Sigmoid colon (tissue), 6 donors: ENCODE measurements at regions not wholly inside any gene's neighbourhood (a gene's known extent, or its start where the extent isn't known, plus 50 kb on each side); places are given as distances from the start of the nearest gene placed in this dataset.
A peak's percentile ranks its signal among the peaks of the same experiment; 100 is the strongest.
"Not testable (repeated sequence)": the region's sequence is repeated elsewhere in the genome, so short reads cannot be mapped to it uniquely, and the experiment has no call there.

Source experiments
- DNase-seq: peaks from one replicate; pipeline ENCODE4 v3.0.0-alpha.2; 2019
- H3K27ac ChIP-seq, 4 donors: fragments of 200-600 bp; sonication (generic); one replicate each; pipeline ENCODE4 v1.5.1; 2016 to 2019; ENCODE audit warnings: mild to moderate bottlenecking in 1 of 4
- H3K27me3 ChIP-seq, 3 donors: fragments of 200-600 bp; sonication (generic); one replicate each; pipeline ENCODE4 v1.5.1; 2019; ENCODE audit warnings: mild to moderate bottlenecking in 1 of 3
- H3K36me3 ChIP-seq, 4 donors: fragments of 200-600 bp; sonication (generic); one replicate each; pipeline ENCODE4 v1.5.1; 2016 to 2019
- H3K4me1 ChIP-seq, 4 donors: fragments of 200-600 bp; sonication (generic); one replicate each; pipeline ENCODE4 v1.5.1; 2017 to 2019
- H3K4me3 ChIP-seq, 4 donors: fragments of 200-600 bp; sonication (generic); one replicate each; pipeline ENCODE4 v1.5.1; 2017 to 2019; ENCODE audit warnings: mild to moderate bottlenecking in 2 of 4, moderate library complexity in 1 of 4
- H3K9me3 ChIP-seq, 4 donors: fragments of 200-600 bp in 3 of 4; sonication (generic) in 3 of 4; one replicate each; pipeline versions ENCODE4 v1.5.1 to v1.6.1; 2013 to 2019
- POLR2A ChIP-seq, 2 donors: fragments of 450-650 bp; IDR thresholded peaks; one replicate each; pipeline ENCODE4 v1.6.1; 2016; ENCODE audit warnings: antibody characterized with exemption in 2 of 2, mild to moderate bottlenecking in 2 of 2, moderate library complexity in 2 of 2
- POLR2AphosphoS5 ChIP-seq, 4 donors: sonication (generic); formaldehyde crosslinking; IDR thresholded peaks; one replicate each; pipeline ENCODE4 v1.6.1; 2017; ENCODE audit warnings: antibody characterized with exemption in 4 of 4
- WGBS, 2 donors: extraction: QIAGEN DNeasy Blood & Tissue Kit; methylation state at CpG; one replicate each; pipeline ENCODE4 v1.1.7; 2013; 5-methylcytosine and 5-hydroxymethylcytosine counted together
- intact Hi-C: fragments of 100-400 bp; cut with DNase I; formaldehyde crosslinking; loops from one replicate; pipeline ENCODE4 v1.15.1; 2023
- donor health status: healthy with polysubstance abuse.
- donor health status: healthy.

DNA sequence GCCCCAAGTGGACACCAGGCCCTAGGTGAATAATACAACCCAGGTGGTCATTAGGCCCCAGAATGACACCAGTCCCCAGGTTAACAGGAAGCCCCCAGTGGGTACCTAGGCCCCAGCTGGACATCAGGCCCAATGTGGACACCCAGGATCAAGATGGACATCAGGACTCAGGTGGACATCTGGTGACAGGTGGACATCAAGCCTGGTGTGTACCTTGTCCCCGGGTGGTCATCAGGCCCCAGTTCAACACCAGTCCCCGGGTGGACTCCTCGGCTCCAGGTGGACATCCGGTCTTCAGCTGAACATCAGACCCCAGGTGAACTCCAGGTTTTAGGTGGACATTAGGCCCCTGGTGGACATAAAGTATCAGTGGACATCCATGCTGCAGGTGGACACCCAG lies 524.6 kb downstream of the FOXD4L4 start:
- H3K27me3 ChIP-seq, H3K4me1 ChIP-seq, H3K36me3 ChIP-seq, DNase-seq, H3K27ac ChIP-seq, H3K4me3 ChIP-seq, H3K9me3 ChIP-seq, intact Hi-C loops: not testable (repeated sequence)
- 97% methylated on average over 4 of the region's 4 CpGs; no CpG with 5 or more reads in 1 of the 2 donors for WGBS, 2 donors

DNA sequence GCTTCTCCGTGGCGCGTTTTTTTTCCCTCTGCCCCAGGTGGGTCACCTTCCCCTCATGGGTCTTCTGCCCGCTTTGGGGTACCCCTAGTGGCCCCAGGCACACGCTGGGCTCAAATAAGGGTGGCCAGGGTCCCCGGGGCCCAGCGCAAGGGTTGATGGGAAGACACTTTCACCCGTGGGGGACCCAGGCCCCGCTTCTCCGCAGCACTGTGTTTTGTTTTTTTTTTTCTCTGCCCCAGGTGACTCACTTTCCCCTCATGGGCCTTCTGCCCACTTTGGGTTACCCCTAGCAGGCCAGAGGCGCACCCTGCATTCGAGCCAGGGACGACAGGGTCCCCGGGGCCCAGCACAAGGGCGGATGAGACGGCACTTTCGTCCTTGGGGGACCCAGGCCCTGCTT lies 526.7 kb downstream of the FOXD4L4 start:
- 94 to 96% methylated on average over 17 of the region's 17 CpGs for WGBS, 2 donors
- H3K9me3 ChIP-seq, H3K27ac ChIP-seq, H3K27me3 ChIP-seq, intact Hi-C loops, DNase-seq, H3K4me1 ChIP-seq, H3K36me3 ChIP-seq, H3K4me3 ChIP-seq: not testable (repeated sequence)

DNA sequence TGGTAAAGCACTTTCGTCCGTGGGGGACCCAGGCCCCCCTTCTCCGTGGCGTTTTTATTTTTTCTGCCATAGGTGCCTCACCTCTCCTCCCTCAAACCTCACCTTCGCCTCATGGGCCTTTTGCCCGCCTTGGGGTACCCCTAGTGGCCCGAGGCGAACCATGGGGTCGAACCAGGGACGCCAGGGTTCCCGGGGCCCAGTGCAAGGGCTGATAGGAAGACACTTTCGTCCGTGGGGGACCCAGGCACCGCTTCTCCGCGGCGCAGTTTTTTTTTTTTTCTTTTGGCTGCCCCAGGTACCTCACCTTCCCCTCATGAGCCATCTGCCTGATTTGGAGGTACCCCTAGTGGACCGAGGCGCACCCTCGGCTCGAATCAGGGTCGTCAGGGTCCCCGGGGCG lies 527.8 kb downstream of the FOXD4L4 start:
- intact Hi-C loops, DNase-seq, H3K4me3 ChIP-seq, H3K9me3 ChIP-seq, H3K36me3 ChIP-seq, H3K27ac ChIP-seq, H3K4me1 ChIP-seq, H3K27me3 ChIP-seq: not testable (repeated sequence)
- 88 to 89% methylated on average over 15 to 20 of the region's 24 CpGs for WGBS, 2 donors

DNA sequence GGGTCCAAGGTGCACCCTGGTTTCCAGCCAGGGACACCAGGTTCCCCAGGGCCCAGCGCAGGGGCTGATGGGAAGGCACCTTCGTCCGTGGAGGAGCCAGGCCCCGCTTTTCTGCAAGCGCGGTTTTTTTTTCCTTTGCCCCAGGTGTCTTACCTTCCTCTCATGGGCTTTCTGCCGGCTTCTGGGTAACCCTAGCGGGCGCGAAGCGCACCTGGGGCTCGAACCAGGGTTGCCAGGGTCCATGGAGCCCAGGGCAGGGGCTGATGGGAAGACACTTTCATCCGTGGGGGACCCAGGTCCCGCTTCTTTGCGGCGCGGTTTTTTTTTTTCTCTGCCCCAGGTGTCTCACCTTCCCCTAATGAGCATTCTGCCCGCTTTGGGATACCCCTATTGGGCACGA lies 529.3 kb downstream of the FOXD4L4 start:
- H3K4me1 ChIP-seq, H3K9me3 ChIP-seq, H3K36me3 ChIP-seq, intact Hi-C loops, H3K27me3 ChIP-seq, DNase-seq, H3K4me3 ChIP-seq, H3K27ac ChIP-seq: not testable (repeated sequence)
- WGBS, 2 donors: 8 to 26% methylated on average over 15 to 17 of the region's 19 CpGs

DNA sequence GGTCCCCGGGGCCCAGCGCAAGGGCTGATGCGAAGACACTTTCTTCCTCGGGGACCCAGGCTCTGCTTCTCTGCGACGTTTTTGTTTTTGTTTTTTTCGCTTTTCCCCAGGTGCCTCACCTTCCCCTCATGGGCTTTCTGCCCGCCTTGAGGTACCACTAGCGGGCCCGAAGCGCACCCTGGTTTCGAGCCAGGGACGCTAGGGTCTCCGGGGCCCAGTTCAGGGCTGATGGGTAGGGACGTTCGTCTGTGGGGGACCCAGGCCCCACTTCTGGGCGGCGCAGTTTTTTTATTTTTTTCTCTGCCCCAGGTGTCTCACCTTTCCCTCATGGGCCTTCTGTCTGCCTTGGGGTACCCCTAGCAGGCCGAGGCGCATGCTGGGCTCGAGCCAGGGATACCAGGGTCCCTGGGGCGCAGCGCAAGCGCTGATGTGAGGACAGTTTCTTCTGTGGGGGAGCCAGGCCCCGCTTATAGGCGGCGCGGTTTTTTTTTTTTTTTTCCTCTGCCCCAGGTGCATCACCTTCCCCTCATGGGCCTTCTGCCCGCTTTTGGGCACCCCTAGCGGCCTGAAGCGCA lies 530.0 kb downstream of the FOXD4L4 start:
- intact Hi-C loops, H3K9me3 ChIP-seq, DNase-seq, H3K36me3 ChIP-seq, H3K4me1 ChIP-seq, H3K4me3 ChIP-seq, H3K27ac ChIP-seq, H3K27me3 ChIP-seq: not testable (repeated sequence)
- 34 to 40% methylated on average over 13 to 20 of the region's 31 CpGs for WGBS, 2 donors

DNA sequence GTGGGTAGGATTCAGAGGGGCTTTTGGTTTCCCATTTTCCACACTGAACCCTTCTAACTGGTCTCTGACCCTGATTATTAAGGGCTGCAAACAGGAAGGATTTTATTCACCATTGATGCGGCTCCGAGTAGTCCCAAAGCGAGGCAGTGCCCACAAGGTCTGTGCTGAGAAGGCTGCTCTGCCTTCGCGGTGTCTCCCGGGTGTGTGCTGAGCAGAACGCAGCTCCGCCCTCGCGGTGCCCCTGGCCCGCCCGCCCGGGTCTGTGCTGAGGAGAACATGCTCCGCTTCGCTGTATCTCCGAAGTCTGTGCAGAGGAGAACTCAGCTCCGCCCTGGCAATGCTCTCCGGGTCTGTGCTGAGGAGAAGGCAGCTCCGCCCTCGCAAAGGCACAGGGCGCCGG lies 530.7 kb downstream of the FOXD4L4 start:
- WGBS, 2 donors: 21 to 42% methylated on average over 13 of the region's 22 CpGs
- H3K27ac ChIP-seq: peak overlapping the region in 2 of 4 donors; percentile 26 to 55
- H3K4me1 ChIP-seq, H3K27me3 ChIP-seq, H3K36me3 ChIP-seq, intact Hi-C loops, DNase-seq, H3K9me3 ChIP-seq: not testable (repeated sequence)
- peak overlapping the region in 1 of 4 donors; percentile 28 for H3K4me3 ChIP-seq

DNA sequence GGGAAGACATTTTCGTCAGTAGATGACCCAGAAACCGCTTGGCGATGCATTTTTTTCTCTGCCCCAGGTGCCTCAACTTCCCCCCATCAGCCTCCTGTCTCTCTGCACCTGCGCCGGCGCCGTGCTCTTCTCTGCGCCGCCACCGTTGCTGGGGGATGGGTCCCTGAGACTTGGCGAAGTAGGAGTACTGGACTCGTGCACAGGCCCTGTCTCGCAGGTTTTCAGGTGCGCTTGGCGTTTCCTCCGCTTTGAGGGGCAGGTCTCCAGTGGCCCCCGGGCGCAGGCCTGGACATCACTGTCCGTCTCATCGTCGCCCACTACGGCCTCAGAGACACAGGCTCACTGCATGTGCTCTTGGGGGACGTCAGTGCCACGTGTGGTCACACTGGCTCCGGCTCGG lies 532.1 kb downstream of the FOXD4L4 start:
- H3K9me3 ChIP-seq, H3K36me3 ChIP-seq, H3K27ac ChIP-seq, H3K27me3 ChIP-seq, intact Hi-C loops, H3K4me1 ChIP-seq: not testable (repeated sequence)
- 44 to 51% methylated on average over 15 of the region's 26 CpGs for WGBS, 2 donors
- peak overlapping the region in 2 of 4 donors; percentile 21 to 33 for H3K4me3 ChIP-seq
- DNase-seq: peak; percentile 32

DNA sequence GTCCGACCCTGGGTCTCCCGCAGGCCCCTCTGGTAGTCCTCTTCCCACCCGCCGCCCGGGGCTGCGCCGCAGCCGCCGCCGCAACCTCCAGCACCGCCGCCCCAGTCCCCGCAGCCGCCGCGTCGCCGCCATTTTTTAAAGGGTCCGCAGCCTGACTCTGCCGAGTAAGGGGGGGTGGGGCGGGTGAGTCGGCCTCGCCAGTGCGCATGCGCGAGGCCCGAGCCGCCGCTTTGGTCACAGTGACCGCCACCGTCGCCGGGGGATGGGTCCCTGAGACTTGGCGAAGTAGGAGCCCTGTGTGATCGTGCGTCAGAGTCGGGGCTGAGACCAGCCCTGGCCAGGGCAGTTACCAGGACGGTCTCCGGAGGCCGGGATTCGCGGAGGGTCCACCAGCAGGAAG lies 532.8 kb downstream of the FOXD4L4 start:
- peak; percentile 68 to 75 (median 74) for TF ChIP-seq POLR2AphosphoS5 (IDR thresholded peaks at IDR 0.05)
- peak; percentile 22 to 37 for TF ChIP-seq POLR2A (IDR thresholded peaks at IDR 0.05)
- H3K27me3 ChIP-seq, H3K9me3 ChIP-seq, H3K4me1 ChIP-seq, H3K36me3 ChIP-seq, intact Hi-C loops: not testable (repeated sequence)
- DNase-seq: peak; percentile 87
- Histone ChIP-seq H3K27ac (peak overlapping the region; percentile 72 to 82 (median 76)), H3K4me3 (peak overlapping the region; percentile 53 to 60 (median 56))
- 0 to 1% methylated on average over 36 of the region's 42 CpGs for WGBS, 2 donors

DNA sequence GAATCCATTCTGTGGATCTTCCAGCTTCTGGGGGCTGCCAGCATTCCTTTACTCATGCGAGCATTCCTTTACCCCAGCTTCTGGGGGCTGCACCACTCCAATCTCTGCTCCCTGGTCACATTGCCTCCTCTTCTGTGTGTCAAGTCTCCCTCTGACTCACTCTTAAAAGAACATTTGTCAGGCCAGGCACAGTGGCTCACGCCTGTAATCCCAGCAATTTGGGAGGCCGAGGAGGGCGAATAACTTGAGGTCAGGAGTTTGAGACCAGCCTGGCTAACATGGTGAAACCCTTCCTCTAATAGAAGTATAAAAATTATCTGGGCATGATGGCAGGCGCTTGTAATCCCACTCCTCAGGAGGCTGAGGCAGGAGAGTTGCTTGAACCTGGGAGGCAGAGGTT lies 541.9 kb downstream of the FOXD4L4 start:
- intact Hi-C loops, H3K9me3 ChIP-seq, H3K27ac ChIP-seq, H3K4me3 ChIP-seq, H3K4me1 ChIP-seq, H3K27me3 ChIP-seq, H3K36me3 ChIP-seq, DNase-seq: not testable (repeated sequence)
- 97% methylated on average over 4 of the region's 5 CpGs for WGBS, 2 donors
